HEK293 (cell line): ENCODE measurements at regions not wholly inside any gene's neighbourhood (a gene's known extent, or its start where the extent isn't known, plus 50 kb on each side); places are given as distances from the start of the nearest gene placed in this dataset.

Source experiments
- CTCF ChIA-PET: fragments of 350-600 bp; formaldehyde crosslinking; extraction: SDS; loops from one replicate; lab custom pipeline; 2021; ENCODE audit warnings: antibody characterized with exemption; lab: Yijun Ruan, JAX
- POLR2A ChIA-PET: fragments of 300-600 bp; formaldehyde crosslinking; extraction: SDS; loops from one replicate; lab custom pipeline; 2020; ENCODE audit warnings: antibody characterized with exemption, inconsistent platforms; lab: Yijun Ruan, JAX
- H3K27ac ChIP-seq: fragments of 200-500 bp; sonication (Bioruptor generic); 2 replicates; pipeline ENCODE4 v1.5.1; 2014; ENCODE audit warnings: low read depth, low read length, control low read depth, inconsistent platforms; ENCODE audit errors: extremely low read depth
- H3K36me3 ChIP-seq, 2 experiments: fragments of 200-500 bp in 1 of 2; sonication (Bioruptor generic) in 1 of 2; 1 replicate in 1 of 2; 2 replicates in 1 of 2; pipeline ENCODE4 v1.5.1; 2014 to 2017; ENCODE audit warnings: inconsistent platforms in 2 of 2, low read length in 2 of 2; ENCODE audit not compliant: control insufficient read depth in 2 of 2, insufficient read depth in 1 of 2
- H3K4me1 ChIP-seq: fragments of 200-500 bp; sonication (Bioruptor generic); 2 replicates; pipeline ENCODE4 v1.5.1; 2014; ENCODE audit warnings: mild to moderate bottlenecking, low read length, inconsistent platforms; ENCODE audit not compliant: control insufficient read depth, insufficient read depth
- H3K4me3 ChIP-seq: 2 replicates; pipeline ENCODE4 v1.5.1; 2011; ENCODE audit warnings: low read depth, mild to moderate bottlenecking, control low read depth, low read length, moderate library complexity
- H3K9me3 ChIP-seq: fragments of 200-500 bp; sonication (Bioruptor generic); 2 replicates; pipeline ENCODE4 v1.5.1; 2014; ENCODE audit warnings: low read depth, low read length, inconsistent platforms; ENCODE audit not compliant: control insufficient read depth, insufficient read depth
- EGR2 ChIP-seq: fragments of 450-650 bp; formaldehyde crosslinking; IDR thresholded peaks from 2 replicates; pipeline ENCODE4 v1.5.1; 2016; ENCODE audit warnings: low read depth, missing biosample characterization, missing genetic modification characterization
- KLF16 ChIP-seq: fragments of 450-650 bp; formaldehyde crosslinking; IDR thresholded peaks from 2 replicates; pipeline ENCODE4 v1.5.1; 2017; ENCODE audit warnings: missing biosample characterization, missing genetic modification characterization
- OVOL3 ChIP-seq: fragments of 450-650 bp; formaldehyde crosslinking; IDR thresholded peaks from 2 replicates; pipeline ENCODE4 v1.5.1; 2016; ENCODE audit warnings: missing biosample characterization, missing genetic modification characterization
- SCRT1 ChIP-seq: fragments of 450-650 bp; formaldehyde crosslinking; IDR thresholded peaks from 2 replicates; pipeline ENCODE4 v1.5.1; 2016; ENCODE audit warnings: missing biosample characterization, missing genetic modification characterization, borderline replicate concordance
- ZBTB1 ChIP-seq: fragments of 450-650 bp; formaldehyde crosslinking; IDR thresholded peaks from 2 replicates; pipeline ENCODE4 v1.5.1; 2016; ENCODE audit warnings: missing biosample characterization, missing genetic modification characterization
- ZBTB21 ChIP-seq: fragments of 450-650 bp; formaldehyde crosslinking; IDR thresholded peaks from 2 replicates; pipeline ENCODE4 v1.5.1; 2017; ENCODE audit warnings: missing biosample characterization, missing genetic modification characterization
- ZNF112 ChIP-seq: fragments of 450-650 bp; formaldehyde crosslinking; IDR thresholded peaks from 2 replicates; pipeline ENCODE4 v1.5.0; 2017; ENCODE audit warnings: missing biosample characterization, missing genetic modification characterization
- ZNF114 ChIP-seq: fragments of 450-650 bp; formaldehyde crosslinking; IDR thresholded peaks from 2 replicates; pipeline ENCODE4 v1.5.0; 2017; ENCODE audit warnings: missing biosample characterization, missing genetic modification characterization
- ZNF16 ChIP-seq: fragments of 450-650 bp; formaldehyde crosslinking; IDR thresholded peaks from 2 replicates; pipeline ENCODE4 v1.5.1; 2016; ENCODE audit warnings: low read depth, missing biosample characterization, missing genetic modification characterization
- ZNF174 ChIP-seq: fragments of 450-650 bp; formaldehyde crosslinking; IDR thresholded peaks from 2 replicates; pipeline ENCODE4 v1.5.0; 2017; ENCODE audit warnings: missing biosample characterization, mild to moderate bottlenecking, missing genetic modification characterization
- ZNF302 ChIP-seq: fragments of 450-650 bp; formaldehyde crosslinking; IDR thresholded peaks from 2 replicates; pipeline ENCODE4 v1.5.1; 2016; ENCODE audit warnings: missing biosample characterization, missing genetic modification characterization, low read depth
- ZNF354C ChIP-seq: fragments of 450-650 bp; formaldehyde crosslinking; IDR thresholded peaks from 2 replicates; pipeline ENCODE4 v1.5.1; 2016; ENCODE audit warnings: missing biosample characterization, missing genetic modification characterization, low read depth, borderline replicate concordance
- ZNF366 ChIP-seq: fragments of 450-650 bp; formaldehyde crosslinking; conservative IDR thresholded peaks from 2 replicates; pipeline ENCODE4 v1.5.1; 2016; ENCODE audit warnings: missing biosample characterization, missing genetic modification characterization
- ZNF423 ChIP-seq: fragments of 450-650 bp; formaldehyde crosslinking; IDR thresholded peaks from 2 replicates; pipeline ENCODE4 v1.5.1; 2016; ENCODE audit warnings: missing biosample characterization, missing genetic modification characterization
- ZNF501 ChIP-seq: fragments of 450-650 bp; formaldehyde crosslinking; IDR thresholded peaks from 2 replicates; pipeline ENCODE4 v1.5.1; 2016; ENCODE audit warnings: missing biosample characterization, missing genetic modification characterization
- ZNF623 ChIP-seq: fragments of 450-650 bp; formaldehyde crosslinking; IDR thresholded peaks from 2 replicates; pipeline ENCODE4 v1.5.1; 2016; ENCODE audit warnings: missing biosample characterization, missing genetic modification characterization
- ZNF654 ChIP-seq: fragments of 450-650 bp; formaldehyde crosslinking; IDR thresholded peaks from 2 replicates; pipeline ENCODE4 v1.5.1; 2016; ENCODE audit warnings: low read depth, missing biosample characterization, missing genetic modification characterization
- TF ChIP-seq, protein P1 (sequence below): fragments of 450-650 bp; formaldehyde crosslinking; IDR thresholded peaks from 2 replicates; pipeline ENCODE4 v1.5.1; 2016; ENCODE audit warnings: missing biosample characterization, missing genetic modification characterization, low read depth
- TF ChIP-seq, protein P2 (sequence below): fragments of 450-650 bp; formaldehyde crosslinking; IDR thresholded peaks from 2 replicates; pipeline ENCODE4 v1.5.1; 2016; ENCODE audit warnings: missing biosample characterization, missing genetic modification characterization, low read depth
- TF ChIP-seq, protein P3 (sequence below): fragments of 450-650 bp; formaldehyde crosslinking; IDR thresholded peaks from 2 replicates; pipeline ENCODE4 v1.5.1; 2016; ENCODE audit warnings: missing biosample characterization, missing genetic modification characterization
- TF ChIP-seq, protein P4 (sequence below): fragments of 450-650 bp; formaldehyde crosslinking; IDR thresholded peaks from 2 replicates; pipeline ENCODE4 v1.5.1; 2016; ENCODE audit warnings: missing biosample characterization, missing genetic modification characterization
- TF ChIP-seq, protein P5 (sequence below): IDR thresholded peaks from 2 replicates; pipeline ENCODE4 v1.6.1; 2011; ENCODE audit warnings: mild to moderate bottlenecking, low read depth, low read length, borderline replicate concordance
- TF ChIP-seq, protein P6 (sequence below): fragments of 450-650 bp; formaldehyde crosslinking; IDR thresholded peaks from 2 replicates; pipeline ENCODE4 v1.5.1; 2016; ENCODE audit warnings: missing biosample characterization, missing genetic modification characterization

DNA sequence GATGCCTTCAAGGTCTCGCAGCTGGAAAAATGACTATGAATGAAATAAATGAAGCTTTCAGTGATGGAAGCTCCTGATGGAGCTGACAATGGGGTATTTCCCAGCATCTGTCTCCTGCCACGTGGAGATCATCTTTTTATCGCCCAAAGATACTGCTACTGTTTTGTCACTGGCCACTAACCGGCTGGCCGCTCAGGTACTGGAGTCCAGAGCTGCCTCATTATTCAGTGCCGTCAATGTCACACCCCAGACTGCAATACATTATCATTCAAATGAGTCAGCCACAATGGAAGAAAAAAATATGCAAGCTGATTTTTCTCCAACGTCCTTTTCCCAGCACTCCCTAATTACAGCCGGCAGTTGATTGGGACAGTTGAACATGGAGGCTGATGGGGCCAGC lies 280.4 kb downstream of the ZSWIM6 start:
- no peaks in the 10 kb centered on the region for H3K4me1 ChIP-seq
- TF ChIP-seq OVOL3 (tag by site-specific recombination) = no peak
- no peak for TF ChIP-seq ZNF654
- TF ChIP-seq SCRT1 (tag by site-specific recombination) = no peak
- TF ChIP-seq, protein P1, sequence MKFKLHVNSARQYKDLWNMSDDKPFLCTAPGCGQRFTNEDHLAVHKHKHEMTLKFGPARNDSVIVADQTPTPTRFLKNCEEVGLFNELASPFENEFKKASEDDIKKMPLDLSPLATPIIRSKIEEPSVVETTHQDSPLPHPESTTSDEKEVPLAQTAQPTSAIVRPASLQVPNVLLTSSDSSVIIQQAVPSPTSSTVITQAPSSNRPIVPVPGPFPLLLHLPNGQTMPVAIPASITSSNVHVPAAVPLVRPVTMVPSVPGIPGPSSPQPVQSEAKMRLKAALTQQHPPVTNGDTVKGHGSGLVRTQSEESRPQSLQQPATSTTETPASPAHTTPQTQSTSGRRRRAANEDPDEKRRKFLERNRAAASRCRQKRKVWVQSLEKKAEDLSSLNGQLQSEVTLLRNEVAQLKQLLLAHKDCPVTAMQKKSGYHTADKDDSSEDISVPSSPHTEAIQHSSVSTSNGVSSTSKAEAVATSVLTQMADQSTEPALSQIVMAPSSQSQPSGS (tag by site-specific recombination) = no peak
- TF ChIP-seq, protein P2, sequence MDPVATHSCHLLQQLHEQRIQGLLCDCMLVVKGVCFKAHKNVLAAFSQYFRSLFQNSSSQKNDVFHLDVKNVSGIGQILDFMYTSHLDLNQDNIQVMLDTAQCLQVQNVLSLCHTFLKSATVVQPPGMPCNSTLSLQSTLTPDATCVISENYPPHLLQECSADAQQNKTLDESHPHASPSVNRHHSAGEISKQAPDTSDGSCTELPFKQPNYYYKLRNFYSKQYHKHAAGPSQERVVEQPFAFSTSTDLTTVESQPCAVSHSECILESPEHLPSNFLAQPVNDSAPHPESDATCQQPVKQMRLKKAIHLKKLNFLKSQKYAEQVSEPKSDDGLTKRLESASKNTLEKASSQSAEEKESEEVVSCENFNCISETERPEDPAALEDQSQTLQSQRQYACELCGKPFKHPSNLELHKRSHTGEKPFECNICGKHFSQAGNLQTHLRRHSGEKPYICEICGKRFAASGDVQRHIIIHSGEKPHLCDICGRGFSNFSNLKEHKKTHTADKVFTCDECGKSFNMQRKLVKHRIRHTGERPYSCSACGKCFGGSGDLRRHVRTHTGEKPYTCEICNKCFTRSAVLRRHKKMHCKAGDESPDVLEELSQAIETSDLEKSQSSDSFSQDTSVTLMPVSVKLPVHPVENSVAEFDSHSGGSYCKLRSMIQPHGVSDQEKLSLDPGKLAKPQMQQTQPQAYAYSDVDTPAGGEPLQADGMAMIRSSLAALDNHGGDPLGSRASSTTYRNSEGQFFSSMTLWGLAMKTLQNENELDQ (tag by site-specific recombination) = no peak
- no peak for TF ChIP-seq ZNF354C (tag by site-specific recombination)
- no peak for TF ChIP-seq EGR2
- TF ChIP-seq, protein P3, sequence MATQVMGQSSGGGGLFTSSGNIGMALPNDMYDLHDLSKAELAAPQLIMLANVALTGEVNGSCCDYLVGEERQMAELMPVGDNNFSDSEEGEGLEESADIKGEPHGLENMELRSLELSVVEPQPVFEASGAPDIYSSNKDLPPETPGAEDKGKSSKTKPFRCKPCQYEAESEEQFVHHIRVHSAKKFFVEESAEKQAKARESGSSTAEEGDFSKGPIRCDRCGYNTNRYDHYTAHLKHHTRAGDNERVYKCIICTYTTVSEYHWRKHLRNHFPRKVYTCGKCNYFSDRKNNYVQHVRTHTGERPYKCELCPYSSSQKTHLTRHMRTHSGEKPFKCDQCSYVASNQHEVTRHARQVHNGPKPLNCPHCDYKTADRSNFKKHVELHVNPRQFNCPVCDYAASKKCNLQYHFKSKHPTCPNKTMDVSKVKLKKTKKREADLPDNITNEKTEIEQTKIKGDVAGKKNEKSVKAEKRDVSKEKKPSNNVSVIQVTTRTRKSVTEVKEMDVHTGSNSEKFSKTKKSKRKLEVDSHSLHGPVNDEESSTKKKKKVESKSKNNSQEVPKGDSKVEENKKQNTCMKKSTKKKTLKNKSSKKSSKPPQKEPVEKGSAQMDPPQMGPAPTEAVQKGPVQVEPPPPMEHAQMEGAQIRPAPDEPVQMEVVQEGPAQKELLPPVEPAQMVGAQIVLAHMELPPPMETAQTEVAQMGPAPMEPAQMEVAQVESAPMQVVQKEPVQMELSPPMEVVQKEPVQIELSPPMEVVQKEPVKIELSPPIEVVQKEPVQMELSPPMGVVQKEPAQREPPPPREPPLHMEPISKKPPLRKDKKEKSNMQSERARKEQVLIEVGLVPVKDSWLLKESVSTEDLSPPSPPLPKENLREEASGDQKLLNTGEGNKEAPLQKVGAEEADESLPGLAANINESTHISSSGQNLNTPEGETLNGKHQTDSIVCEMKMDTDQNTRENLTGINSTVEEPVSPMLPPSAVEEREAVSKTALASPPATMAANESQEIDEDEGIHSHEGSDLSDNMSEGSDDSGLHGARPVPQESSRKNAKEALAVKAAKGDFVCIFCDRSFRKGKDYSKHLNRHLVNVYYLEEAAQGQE (tag by site-specific recombination) = no peak
- no peak for TF ChIP-seq ZNF16
- TF ChIP-seq, protein P4, sequence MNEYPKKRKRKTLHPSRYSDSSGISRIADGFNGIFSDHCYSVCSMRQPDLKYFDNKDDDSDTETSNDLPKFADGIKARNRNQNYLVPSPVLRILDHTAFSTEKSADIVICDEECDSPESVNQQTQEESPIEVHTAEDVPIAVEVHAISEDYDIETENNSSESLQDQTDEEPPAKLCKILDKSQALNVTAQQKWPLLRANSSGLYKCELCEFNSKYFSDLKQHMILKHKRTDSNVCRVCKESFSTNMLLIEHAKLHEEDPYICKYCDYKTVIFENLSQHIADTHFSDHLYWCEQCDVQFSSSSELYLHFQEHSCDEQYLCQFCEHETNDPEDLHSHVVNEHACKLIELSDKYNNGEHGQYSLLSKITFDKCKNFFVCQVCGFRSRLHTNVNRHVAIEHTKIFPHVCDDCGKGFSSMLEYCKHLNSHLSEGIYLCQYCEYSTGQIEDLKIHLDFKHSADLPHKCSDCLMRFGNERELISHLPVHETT = no peak
- TF ChIP-seq, protein P5, sequence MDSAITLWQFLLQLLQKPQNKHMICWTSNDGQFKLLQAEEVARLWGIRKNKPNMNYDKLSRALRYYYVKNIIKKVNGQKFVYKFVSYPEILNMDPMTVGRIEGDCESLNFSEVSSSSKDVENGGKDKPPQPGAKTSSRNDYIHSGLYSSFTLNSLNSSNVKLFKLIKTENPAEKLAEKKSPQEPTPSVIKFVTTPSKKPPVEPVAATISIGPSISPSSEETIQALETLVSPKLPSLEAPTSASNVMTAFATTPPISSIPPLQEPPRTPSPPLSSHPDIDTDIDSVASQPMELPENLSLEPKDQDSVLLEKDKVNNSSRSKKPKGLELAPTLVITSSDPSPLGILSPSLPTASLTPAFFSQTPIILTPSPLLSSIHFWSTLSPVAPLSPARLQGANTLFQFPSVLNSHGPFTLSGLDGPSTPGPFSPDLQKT = no peak
- no peak for TF ChIP-seq ZBTB1 (tag by site-specific recombination)
- TF ChIP-seq, all 188 proteins: peak for 0
- Histone ChIP-seq H3K9me3 (no peaks in the 10 kb centered on the region), H3K36me3 (no peaks in the 10 kb centered on the region), H3K4me3 (no peak overlapping the region), H3K27ac (no peak overlapping the region)
- POLR2A ChIA-PET = no interaction called here
- CTCF ChIA-PET = interaction anchor here (1.5 to 2.4 kb wide), 2 partner anchors 12 to 46 kb away, joined by 8 to 10 read pairs; no protein-coding TSS in a partner anchor

DNA sequence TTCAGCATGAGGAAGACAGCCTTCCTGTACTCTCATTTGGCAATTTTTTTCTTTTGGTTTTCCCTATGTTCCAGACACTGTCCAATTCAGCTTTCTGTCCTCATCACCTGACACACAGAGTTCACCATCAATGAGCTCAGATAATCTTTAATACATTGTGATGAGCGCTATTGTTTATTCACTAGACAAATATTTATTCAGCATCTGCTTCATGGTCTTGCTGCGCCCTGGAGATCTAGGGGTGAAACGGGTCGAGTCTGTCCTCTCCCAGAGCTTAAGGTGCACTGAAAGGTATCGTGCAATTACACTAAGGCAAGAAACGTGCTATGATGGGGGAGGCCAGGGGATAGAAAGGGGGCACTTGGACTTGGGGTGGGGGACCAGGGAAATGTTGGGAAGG lies 281.6 kb downstream of the ZSWIM6 start:
- Histone ChIP-seq H3K27ac (no peak overlapping the region), H3K4me3 (no peak overlapping the region), H3K9me3 (no peaks in the 10 kb centered on the region), H3K4me1 (no peaks in the 10 kb centered on the region), H3K36me3 (no peaks in the 10 kb centered on the region)
- CTCF ChIA-PET = interaction anchor here (1.0 to 1.2 kb wide), 2 partner anchors 10 to 12 kb away, joined by 3 read pairs; no protein-coding TSS in a partner anchor
- TF ChIP-seq ZNF114 (tag by site-specific recombination) (no peak), ZNF174 (tag by site-specific recombination) (no peak), EGR2 (no peak), ZNF112 (tag by site-specific recombination) (no peak), KLF16 (tag by site-specific recombination) (no peak), ZNF366 (no peak), ZNF501 (tag by site-specific recombination) (no peak), ZNF423 (tag by site-specific recombination) (no peak), ZNF302 (tag by site-specific recombination) (no peak), ZBTB21 (tag by site-specific recombination) (no peak), ZNF623 (tag by site-specific recombination) (no peak)
- TF ChIP-seq, protein P6, sequence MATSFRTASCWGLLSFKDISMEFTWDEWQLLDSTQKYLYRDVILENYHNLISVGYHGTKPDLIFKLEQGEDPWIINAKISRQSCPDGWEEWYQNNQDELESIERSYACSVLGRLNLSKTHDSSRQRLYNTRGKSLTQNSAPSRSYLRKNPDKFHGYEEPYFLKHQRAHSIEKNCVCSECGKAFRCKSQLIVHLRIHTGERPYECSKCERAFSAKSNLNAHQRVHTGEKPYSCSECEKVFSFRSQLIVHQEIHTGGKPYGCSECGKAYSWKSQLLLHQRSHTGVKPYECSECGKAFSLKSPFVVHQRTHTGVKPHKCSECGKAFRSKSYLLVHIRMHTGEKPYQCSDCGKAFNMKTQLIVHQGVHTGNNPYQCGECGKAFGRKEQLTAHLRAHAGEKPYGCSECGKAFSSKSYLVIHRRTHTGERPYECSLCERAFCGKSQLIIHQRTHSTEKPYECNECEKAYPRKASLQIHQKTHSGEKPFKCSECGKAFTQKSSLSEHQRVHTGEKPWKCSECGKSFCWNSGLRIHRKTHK (tag by site-specific recombination) = no peak
- POLR2A ChIA-PET = no interaction called here
